Skeletal muscle cell (primary cell): ENCODE measurements at regions not wholly inside any gene's neighbourhood (a gene's known extent, or its start where the extent isn't known, plus 50 kb on each side); places are given as distances from the start of the nearest gene placed in this dataset.

Experiments used
- DNase-seq: peaks from one replicate; pipeline ENCODE4 v3.0.0-alpha.2; 2010; ENCODE audit warnings: low read depth
- H3K4me3 ChIP-seq: 2 replicates; pipeline ENCODE4 v1.5.1; 2011; ENCODE audit warnings: low read depth, mild to moderate bottlenecking, control low read depth, low read length, moderate library complexity

- no peak overlapping the region for H3K4me3 ChIP-seq
- peak; percentile 41 for DNase-seq
Observed at GRCh38 chr12:71014180-71014785, 93.7 kb upstream of the PTPRR start.

- no peak overlapping the region for H3K4me3 ChIP-seq
- DNase-seq: peak; percentile 49
Observed at GRCh38 chr12:71011261-71011660, 90.7 kb upstream of the PTPRR start.

DNA sequence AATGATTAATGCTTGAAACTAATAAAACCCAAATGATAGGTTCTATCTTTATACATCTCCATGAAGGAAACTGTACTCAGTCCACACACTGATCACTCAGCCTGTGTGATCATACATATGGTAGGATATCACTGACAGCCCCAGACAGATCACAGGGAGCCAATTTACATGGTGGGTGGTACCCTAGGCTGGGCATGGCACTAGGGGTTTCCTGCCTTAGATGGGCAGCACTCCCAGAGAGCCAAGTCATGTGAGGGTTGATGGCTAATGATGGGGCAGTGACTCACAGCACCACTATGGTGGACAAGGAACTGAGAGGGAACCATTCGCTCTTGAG, 89.6 kb upstream of the PTPRR start:
- DNase-seq: no peak
- no peak overlapping the region for H3K4me3 ChIP-seq

GRCh38 chr12:71009430-71010142, 89.0 kb upstream of the PTPRR start:
- no peak overlapping the region for H3K4me3 ChIP-seq
- no peak for DNase-seq

DNA sequence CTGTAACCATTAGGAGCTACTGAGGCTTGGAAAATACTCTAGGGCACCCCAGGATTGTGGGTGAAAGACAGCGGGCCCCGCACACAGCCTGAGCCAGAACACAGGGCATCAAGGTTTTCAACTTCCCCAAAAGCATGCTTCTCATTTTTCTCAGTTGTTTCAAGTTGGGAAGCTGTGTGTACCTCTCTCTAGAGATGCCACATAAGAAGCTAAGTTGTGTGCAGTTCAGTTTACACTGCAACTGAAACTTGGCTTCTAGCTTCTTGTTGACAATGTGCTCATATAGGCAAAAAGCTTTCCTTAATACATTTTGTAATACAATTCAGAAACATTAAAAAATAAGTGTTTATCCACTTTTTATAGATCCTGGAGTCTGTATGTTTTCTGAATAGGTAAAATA, 88.1 kb upstream of the PTPRR start:
- no peak for DNase-seq
- H3K4me3 ChIP-seq: no peak overlapping the region

GRCh38 chr12:71007781-71008404, 87.4 kb upstream of the PTPRR start:
- DNase-seq: no peak
- no peak overlapping the region for H3K4me3 ChIP-seq

DNA sequence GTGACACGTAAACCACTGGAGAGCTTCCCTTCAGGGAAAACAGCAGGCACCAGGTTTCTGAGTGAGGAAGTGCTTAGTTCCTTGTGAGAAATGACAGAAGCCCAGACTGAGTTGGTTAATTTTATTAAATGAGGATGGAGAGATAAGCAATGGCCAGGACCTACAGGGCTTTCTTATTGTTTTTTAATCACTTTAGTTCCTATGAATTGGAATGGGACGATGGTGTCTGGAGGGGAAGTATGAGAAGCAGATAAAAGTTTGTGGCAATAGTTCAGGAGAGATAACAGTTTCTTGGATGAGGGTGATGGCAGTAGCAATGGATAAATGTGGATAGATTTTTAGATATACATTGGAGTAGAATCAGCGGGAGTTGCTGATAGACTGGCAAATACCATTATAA, 86.5 kb upstream of the PTPRR start:
- no peak overlapping the region for H3K4me3 ChIP-seq
- DNase-seq: no peak

DNA sequence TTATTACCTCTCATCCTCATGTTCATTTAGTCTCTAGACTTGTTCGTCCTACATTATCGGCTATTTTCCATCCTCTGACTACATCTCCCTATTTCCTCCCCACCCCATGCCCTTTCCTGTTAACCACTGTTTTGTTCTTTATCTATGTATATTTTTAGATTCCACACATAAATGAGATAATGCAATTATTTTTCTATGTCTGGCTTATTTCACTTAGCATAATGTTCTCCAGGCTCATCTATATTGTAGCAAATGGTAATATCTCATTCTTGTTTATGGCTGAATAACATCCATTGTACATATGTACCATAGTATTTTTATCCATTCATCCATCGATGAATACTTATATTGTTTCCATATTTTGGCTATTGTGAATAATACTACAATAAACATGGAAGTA, 84.6 kb upstream of the PTPRR start:
- DNase-seq: no peak
- no peak overlapping the region for H3K4me3 ChIP-seq

DNA sequence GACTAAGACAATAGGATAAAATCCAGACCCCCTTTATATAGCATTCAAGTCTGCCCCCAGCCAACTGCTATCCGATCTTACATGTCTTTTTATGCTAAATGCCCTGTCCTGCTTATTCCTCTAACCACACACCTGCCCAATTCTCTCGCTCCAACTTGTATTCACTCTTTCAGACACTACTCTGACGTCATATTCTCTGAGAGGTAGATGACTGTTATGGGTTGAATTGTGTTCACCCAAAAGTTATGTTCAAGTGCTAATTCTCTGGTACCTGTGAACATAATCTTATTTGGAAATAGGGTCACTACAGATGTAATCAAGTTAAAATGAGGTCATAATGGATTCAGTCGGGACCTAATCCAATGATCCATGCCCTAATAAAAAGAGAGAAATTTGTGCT, 84.0 kb upstream of the PTPRR start:
- H3K4me3 ChIP-seq: no peak overlapping the region
- no peak for DNase-seq

GRCh38 chr12:71000748-71001147, 80.2 kb upstream of the PTPRR start:
- no peak for DNase-seq
- H3K4me3 ChIP-seq: no peak overlapping the region

DNA sequence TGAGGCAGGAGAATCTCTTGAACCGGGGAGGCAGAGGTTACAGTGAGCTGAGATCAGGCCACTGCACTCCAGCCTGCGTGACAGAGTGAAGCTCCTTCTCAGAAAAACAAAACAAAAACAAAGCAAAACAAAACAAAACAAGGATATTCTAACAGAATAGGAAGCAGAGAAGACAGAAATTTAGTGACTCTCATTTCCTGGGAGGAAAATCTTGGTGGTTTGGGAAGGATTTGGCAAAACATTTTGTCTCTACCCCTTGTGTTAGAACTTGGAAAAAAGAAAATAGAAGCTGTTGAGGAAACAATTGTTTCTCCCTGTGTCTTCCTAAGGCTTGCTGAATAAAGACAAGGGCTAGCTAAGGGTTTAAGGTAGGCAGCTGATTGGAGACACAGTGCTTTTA, 79.7 kb upstream of the PTPRR start:
- DNase-seq: no peak
- H3K4me3 ChIP-seq: no peak overlapping the region

DNA sequence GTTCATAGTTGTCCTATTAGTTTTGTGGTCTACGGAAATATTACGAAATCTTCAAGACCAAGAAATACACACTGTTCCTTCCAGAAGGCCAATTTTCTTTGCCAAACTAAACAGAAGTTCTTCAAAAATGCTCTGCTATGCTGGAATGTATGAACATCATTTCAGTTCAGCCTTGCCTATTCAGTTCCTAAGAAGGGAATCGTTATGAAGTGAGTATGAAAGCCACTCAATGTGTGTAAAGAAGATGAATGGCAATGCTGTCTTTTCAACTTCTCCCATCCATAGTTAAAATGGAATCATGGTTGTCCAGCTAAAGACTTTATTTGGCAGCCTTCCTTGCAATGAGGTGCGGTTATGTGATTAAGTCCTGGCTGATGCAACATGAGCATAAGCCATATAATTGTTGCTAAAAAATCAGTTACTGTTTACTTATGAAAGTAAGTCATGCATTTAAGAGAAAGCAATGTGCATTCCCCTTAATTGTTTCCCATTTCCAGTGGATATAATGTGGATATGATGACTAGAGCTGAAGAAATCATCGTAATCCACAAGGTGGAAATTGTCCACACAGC, 73.8 kb upstream of the PTPRR start:
- DNase-seq: peak; percentile 95
- H3K4me3 ChIP-seq: no peak overlapping the region

- no peak overlapping the region for H3K4me3 ChIP-seq
- DNase-seq: no peak
Observed at GRCh38 chr12:70989232-70989631, 68.7 kb upstream of the PTPRR start.

DNA sequence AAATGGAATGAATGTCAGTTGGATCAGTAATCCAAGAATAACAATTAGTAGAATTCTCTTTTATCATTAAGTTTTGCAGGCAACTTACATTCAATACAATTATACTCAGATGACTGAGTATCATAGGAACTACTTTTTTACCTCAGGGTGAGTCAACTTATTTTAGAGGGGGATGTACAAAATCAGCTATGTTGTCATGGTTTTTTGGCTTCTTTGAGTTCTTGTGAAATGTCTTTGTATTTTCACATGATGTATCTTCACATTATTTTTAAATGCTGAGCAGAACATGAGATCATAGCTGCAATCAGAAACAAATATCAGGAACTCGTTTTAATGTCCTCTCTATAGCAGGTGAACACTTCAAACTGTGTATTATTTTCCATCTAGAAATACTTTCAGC, 65.3 kb upstream of the PTPRR start:
- peak; percentile 80 for DNase-seq
- no peak overlapping the region for H3K4me3 ChIP-seq

GRCh38 chr12:70983692-70984091, 63.2 kb upstream of the PTPRR start:
- no peak for DNase-seq

GRCh38 chr12:70982991-70983390, 62.5 kb upstream of the PTPRR start:
- H3K4me3 ChIP-seq: no peak overlapping the region
- no peak for DNase-seq

More at GRCh38 chr12:70983692-70984091, 63.2 kb upstream of the PTPRR start:
- H3K4me3 ChIP-seq: no peak overlapping the region

GRCh38 chr12:70982286-70982685, 61.7 kb upstream of the PTPRR start:
- no peak for DNase-seq
- H3K4me3 ChIP-seq: no peak overlapping the region

GRCh38 chr12:70971001-70971794, 50.7 kb upstream of the PTPRR start:
- DNase-seq: no peak
- no peak overlapping the region for H3K4me3 ChIP-seq
